Embryonic facial prominence (tissue), 1 donor: ENCODE measurements at regions not wholly inside any gene's neighbourhood (a gene's known extent, or its start where the extent isn't known, plus 50 kb on each side); places are given as distances from the start of the nearest gene placed in this dataset.
"Not testable (repeated sequence)": the region's sequence is repeated elsewhere in the genome, so short reads cannot be mapped to it uniquely, and the experiment has no call there.

Experiments
- DNase-seq: peaks from one replicate; pipeline ENCODE4 v3.0.0-alpha.2; 2016; ENCODE audit errors: extremely low spot score

GRCh38 chr2:13597176-13597575 lies 880.4 kb downstream of the TRIB2 start:
- no peak for DNase-seq

- DNase-seq = no peak
Observed at GRCh38 chr2:13601506-13601905, 884.8 kb downstream of the TRIB2 start.

DNA sequence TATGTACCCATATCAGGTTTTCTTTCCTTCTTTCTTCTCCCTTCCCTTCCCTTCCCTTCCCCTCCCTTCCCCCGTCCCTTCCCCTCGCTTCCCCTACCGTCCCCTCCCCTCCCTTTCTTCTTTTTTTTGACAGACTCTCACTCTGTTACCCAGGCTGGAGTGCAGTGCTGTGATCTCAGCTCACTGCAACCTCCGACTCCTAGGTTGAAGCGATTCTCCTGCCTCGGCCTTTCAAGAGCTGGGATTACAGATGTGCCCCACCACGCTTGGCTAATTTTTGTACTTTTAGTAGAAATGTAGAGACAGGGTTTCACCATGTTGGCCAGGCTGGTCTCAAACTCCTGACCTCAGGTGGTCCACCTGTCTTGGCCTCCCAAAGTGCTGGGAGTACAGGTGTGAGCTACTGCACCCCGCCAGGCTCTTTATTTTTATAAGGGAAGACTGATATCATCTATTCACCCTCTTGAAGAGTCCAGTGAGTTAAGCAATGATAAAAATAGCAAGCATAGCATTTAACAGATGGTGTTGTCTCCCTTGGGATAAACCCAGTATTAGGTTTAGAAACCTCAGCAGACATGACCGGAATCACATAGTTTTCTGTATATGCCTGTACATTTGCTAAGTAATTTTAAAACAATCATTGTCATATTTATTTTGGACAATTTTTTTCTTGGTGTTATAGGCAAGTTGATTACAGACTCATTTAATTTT lies 888.4 kb downstream of the TRIB2 start:
- no peak for DNase-seq

DNA sequence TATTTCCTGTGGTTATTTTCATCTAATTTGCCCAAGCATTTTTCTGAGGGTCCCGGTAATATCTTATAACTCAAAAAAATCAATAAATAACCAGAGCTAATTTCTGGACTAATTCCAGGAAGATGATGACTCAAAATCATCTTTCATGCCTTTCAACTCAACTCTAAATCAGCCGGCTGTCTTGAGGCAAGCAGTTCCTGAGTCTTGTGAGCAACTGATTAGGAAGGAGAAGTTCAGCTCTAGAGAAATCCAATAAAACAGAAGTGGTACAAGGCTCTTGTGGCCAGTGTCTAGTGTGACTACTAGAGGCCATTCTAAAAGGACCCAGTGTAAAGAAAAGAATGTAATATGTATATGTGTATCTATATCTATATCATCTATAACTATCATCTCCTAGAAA lies 890.4 kb downstream of the TRIB2 start:
- no peak for DNase-seq

GRCh38 chr2:13611939-13612338 lies 895.2 kb downstream of the TRIB2 start:
- DNase-seq = no peak

GRCh38 chr2:13616059-13616458 lies 899.3 kb downstream of the TRIB2 start:
- no peak for DNase-seq

- DNase-seq = no peak
Observed at GRCh38 chr2:13616616-13617015, 899.9 kb downstream of the TRIB2 start.

- no peak for DNase-seq
Observed at GRCh38 chr2:13628122-13628521, 911.4 kb downstream of the TRIB2 start.

DNA sequence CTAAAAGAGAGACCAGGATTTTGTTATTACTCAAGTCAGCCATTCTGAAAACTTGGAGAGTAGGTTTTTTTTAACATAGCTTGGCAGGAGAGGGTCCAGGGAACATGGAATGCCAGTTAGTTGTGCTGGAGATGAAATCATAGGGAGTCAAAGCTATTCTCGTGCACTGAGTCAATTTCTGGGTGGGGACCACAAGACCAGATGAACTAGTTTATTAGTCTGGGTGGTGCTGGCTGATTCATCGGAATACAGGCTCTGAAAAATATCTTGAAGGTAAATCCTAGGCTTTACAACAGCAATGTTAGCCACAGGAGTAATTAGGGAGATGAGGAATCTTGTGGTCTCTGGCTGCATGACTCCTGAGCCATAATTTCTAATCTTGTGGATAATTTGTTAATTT lies 921.4 kb downstream of the TRIB2 start:
- DNase-seq = no peak

- no peak for DNase-seq
Observed at GRCh38 chr2:13649918-13650317, 933.2 kb downstream of the TRIB2 start.

- no peak for DNase-seq
Observed at GRCh38 chr2:13650586-13651180, 933.9 kb downstream of the TRIB2 start.

DNA sequence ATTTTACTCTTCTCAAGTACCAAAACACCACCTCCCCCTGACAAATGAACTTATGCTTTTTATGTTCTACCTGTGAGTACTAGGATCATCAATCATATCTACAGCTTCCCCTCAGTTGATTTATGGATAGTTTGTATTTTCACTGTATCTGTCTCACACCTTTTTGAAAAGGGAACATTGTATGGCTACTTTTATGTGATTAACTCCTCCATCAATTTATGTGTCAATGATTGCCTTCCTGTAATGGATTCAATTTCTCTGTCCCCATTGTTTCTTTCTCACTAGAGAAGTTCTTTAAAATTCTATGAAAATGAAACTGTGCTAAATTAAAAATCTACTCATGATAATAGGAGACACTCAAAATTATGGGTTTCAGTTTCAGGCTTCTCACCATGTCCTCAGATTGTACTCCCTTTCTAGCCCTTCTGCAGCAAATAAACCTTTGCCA lies 935.0 kb downstream of the TRIB2 start:
- no peak for DNase-seq

- DNase-seq = no peak
Observed at GRCh38 chr2:13652531-13653313, 936.0 kb downstream of the TRIB2 start.

- no peak for DNase-seq
Observed at GRCh38 chr2:13654416-13654815, 937.7 kb downstream of the TRIB2 start.

- no peak for DNase-seq
Observed at GRCh38 chr2:13660231-13660630, 943.5 kb downstream of the TRIB2 start.

- DNase-seq = no peak
Observed at GRCh38 chr2:13662055-13662454, 945.3 kb downstream of the TRIB2 start.

DNA sequence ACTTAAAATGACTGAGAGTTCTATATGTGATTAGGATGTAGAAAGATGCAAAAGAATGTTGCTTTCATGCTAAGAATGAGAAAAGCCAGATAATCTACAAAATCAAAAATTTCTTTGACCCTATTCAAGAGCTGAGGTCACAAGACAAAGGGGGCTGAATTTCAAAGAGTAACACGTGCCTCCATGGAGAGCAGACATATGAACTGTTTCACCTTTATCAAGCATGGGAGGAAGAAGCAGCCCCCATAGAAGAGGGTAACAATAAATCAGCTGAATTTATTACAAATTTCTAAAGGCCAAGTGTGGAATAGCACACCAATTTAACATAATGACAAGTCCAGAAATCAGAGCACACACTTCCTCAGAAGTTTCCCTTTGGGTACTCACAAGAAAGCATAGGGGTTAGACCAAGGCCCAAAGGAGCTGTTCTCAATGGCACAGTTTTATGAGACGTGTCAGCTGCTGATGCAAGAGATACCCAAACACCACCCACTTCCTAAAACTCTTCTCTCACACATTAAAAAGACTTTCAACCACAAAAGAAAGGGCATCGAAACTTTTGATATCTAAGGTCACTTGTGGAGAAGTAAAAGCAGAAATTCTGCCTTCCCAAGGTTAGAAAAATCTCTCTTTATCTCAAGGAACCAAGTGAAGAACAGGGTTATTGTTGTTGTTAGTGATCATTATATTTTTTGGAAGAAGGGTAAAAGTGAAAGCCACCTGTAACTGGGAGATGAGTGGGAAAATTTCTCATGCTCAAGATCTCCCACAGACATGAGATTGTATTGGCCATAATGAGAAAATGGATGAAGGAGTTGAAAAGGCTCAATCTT lies 950.1 kb downstream of the TRIB2 start:
- DNase-seq = no peak

GRCh38 chr2:13667415-13667757 lies 950.6 kb downstream of the TRIB2 start:
- DNase-seq = no peak

DNA sequence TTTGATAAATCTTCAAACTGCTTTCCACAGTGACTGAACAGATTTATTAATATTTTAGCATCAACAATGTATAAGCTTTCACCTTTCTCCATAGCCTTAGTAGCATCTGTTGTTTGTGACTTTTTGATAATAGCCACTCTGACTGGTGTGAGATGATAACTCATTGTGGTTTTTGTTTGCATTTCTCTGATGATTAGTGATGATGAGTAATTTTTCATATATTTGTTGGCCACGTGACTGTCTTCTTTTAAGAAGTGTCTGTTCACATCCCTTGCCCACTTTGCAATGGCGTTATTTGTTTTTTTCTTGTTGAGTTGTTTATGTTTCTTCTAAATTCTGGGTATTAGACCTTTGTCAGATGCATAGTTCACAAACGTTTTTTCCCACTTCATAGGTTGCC lies 952.9 kb downstream of the TRIB2 start:
- DNase-seq = no peak

DNA sequence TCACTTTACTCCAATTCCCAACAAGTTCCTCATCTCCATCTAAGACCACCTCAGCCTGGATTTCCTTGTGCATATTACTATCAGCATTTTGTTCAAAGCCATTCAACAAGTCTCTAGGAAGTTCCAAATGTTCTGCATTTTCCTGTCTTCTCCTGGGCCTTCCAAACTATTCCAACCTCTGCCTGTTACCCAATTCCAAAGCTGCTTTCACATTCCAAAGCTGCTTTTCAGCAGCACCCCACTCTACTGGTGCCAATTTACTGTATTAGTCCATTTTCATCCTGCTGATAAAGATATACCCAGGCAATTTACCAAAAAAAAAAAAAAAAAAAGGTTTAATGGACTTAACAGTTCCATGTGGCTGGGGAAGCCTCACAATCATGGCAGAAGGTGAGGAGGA lies 957.1 kb downstream of the TRIB2 start:
- DNase-seq = not testable (repeated sequence)

GRCh38 chr2:13676269-13676668 lies 956.2 kb upstream of the LRATD1 start:
- no peak for DNase-seq

GRCh38 chr2:13681936-13682335 lies 950.6 kb upstream of the LRATD1 start:
- no peak for DNase-seq
